Epithelial cell of proximal tubule (primary cell): ENCODE measurements at regions not wholly inside any gene's neighbourhood (a gene's known extent, or its start where the extent isn't known, plus 50 kb on each side); places are given as distances from the start of the nearest gene placed in this dataset.

ENCODE experiments used
- DNase-seq: peaks from one replicate; pipeline ENCODE4 v3.0.0-alpha.2; 2011; ENCODE audit warnings: low read depth
- H3K4me3 ChIP-seq: 2 replicates; pipeline ENCODE4 v1.5.1; 2011; ENCODE audit warnings: low read depth, mild to moderate bottlenecking, low read length
- CTCF ChIP-seq: conservative IDR thresholded peaks from 2 replicates; pipeline ENCODE4 v1.5.1; 2012; ENCODE audit warnings: low read depth, mild to moderate bottlenecking, low read length

GRCh38 chrX:11996810-11997209 is 141.5 kb upstream of the FRMPD4 start:
- DNase-seq, result no peak
- TF ChIP-seq CTCF, result no peak
- no peak overlapping the region for H3K4me3 ChIP-seq

GRCh38 chrX:11998944-11999343 is 139.3 kb upstream of the FRMPD4 start:
- DNase-seq, result no peak
- no peak for TF ChIP-seq CTCF
- H3K4me3 ChIP-seq, result no peak overlapping the region

GRCh38 chrX:12002876-12003275 is 135.4 kb upstream of the FRMPD4 start:
- H3K4me3 ChIP-seq, result no peak overlapping the region
- no peak for TF ChIP-seq CTCF
- peak; percentile 25 for DNase-seq

- no peak for TF ChIP-seq CTCF
- peak; percentile 41 for DNase-seq
- no peak overlapping the region for H3K4me3 ChIP-seq
Measured at GRCh38 chrX:12007881-12008280, 130.4 kb upstream of the FRMPD4 start.

GRCh38 chrX:12010436-12010835 is 127.8 kb upstream of the FRMPD4 start:
- DNase-seq, result no peak
- TF ChIP-seq CTCF, result no peak
- no peak overlapping the region for H3K4me3 ChIP-seq

GRCh38 chrX:12011075-12011474 is 127.2 kb upstream of the FRMPD4 start:
- no peak for TF ChIP-seq CTCF
- no peak for DNase-seq
- H3K4me3 ChIP-seq, result no peak overlapping the region

GRCh38 chrX:12013211-12013618 is 125.1 kb upstream of the FRMPD4 start:
- no peak for TF ChIP-seq CTCF
- DNase-seq, result no peak
- H3K4me3 ChIP-seq, result no peak overlapping the region
